Common myeloid progenitor, CD34-positive (primary cell): ENCODE measurements at regions not wholly inside any gene's neighbourhood (a gene's known extent, or its start where the extent isn't known, plus 50 kb on each side); places are given as distances from the start of the nearest gene placed in this dataset.

Experiments
- CTCF ChIA-PET: fragments of 350-600 bp; sonication (Branson Sonifier 250); formaldehyde crosslinking; loops from one replicate; lab custom pipeline; 2021; ENCODE audit warnings: antibody characterized with exemption; lab: Charles Lee
- POLR2A ChIA-PET: fragments of 350-600 bp; sonication (Branson Sonifier 250); formaldehyde crosslinking; loops from one replicate; lab custom pipeline; 2021; ENCODE audit warnings: antibody characterized with exemption; lab: Charles Lee
- DNase-seq, 3 donors: peaks; one replicate each; pipeline versions ENCODE4 v3.0.0 to v3.0.0-alpha.2; 2013
- H3K27ac ChIP-seq, 2 experiments: 1 replicate in 1 of 2; 2 replicates in 1 of 2; pipeline ENCODE4 v1.7.0; 2013; ENCODE audit warnings: inconsistent platforms in 2 of 2, low read length in 2 of 2, mild to moderate bottlenecking in 2 of 2, low read depth in 1 of 2, moderate library complexity in 1 of 2; ENCODE audit not compliant: severe bottlenecking in 2 of 2, insufficient read depth in 1 of 2, poor library complexity in 1 of 2
- H3K27me3 ChIP-seq, 5 experiments: replicated peaks in 2 of 5; 1 replicate in 3 of 5; 2 replicates in 2 of 5; pipeline versions ENCODE4 v1.6.1 to v1.7.0; 2013; ENCODE audit warnings: low read length in 4 of 5, mild to moderate bottlenecking in 2 of 5, moderate library complexity in 2 of 5, inconsistent platforms in 1 of 5; ENCODE audit not compliant: insufficient read depth in 5 of 5, control insufficient read depth in 4 of 5
- H3K36me3 ChIP-seq, 4 experiments: 1 replicate in 2 of 4; 2 replicates in 2 of 4; pipeline versions ENCODE4 v1.6.1 to v1.7.0; 2013; ENCODE audit warnings: low read length in 3 of 4, control low read depth in 1 of 4, mild to moderate bottlenecking in 1 of 4; ENCODE audit not compliant: control insufficient read depth in 4 of 4, insufficient read depth in 4 of 4
- H3K4me1 ChIP-seq, 4 experiments: 1 replicate in 3 of 4; 2 replicates in 1 of 4; pipeline versions ENCODE4 v1.6.1 to v1.7.1; 2013; ENCODE audit warnings: low read length in 3 of 4, mild to moderate bottlenecking in 3 of 4, control low read depth in 1 of 4, inconsistent platforms in 1 of 4, moderate library complexity in 1 of 4; ENCODE audit not compliant: control insufficient read depth in 4 of 4, insufficient read depth in 4 of 4; ENCODE audit errors: control extremely low read depth in 1 of 4
- H3K4me3 ChIP-seq, 7 experiments: 1 replicate in 4 of 7; 2 replicates in 3 of 7; pipeline versions ENCODE4 v1.5.1 to v1.7.0; 2013; ENCODE audit warnings: mild to moderate bottlenecking in 7 of 7, low read length in 6 of 7, moderate library complexity in 6 of 7, inconsistent platforms in 2 of 7, low read depth in 2 of 7, control low read depth in 1 of 7; ENCODE audit not compliant: insufficient read depth in 4 of 7, control insufficient read depth in 1 of 7; ENCODE audit errors: extremely low read depth in 1 of 7
- H3K9me3 ChIP-seq, 5 experiments: 1 replicate in 4 of 5; 2 replicates in 1 of 5; pipeline versions ENCODE4 v1.6.1 to v1.7.1; 2013; ENCODE audit warnings: low read length in 4 of 5, mild to moderate bottlenecking in 2 of 5, inconsistent platforms in 1 of 5, low read depth in 1 of 5, moderate library complexity in 1 of 5; ENCODE audit not compliant: control insufficient read depth in 4 of 5, insufficient read depth in 2 of 5; ENCODE audit errors: control extremely low read depth in 1 of 5
- WGBS: methylation state at CpG from one replicate; pipeline ENCODE4 v1.1.5; 2013; ENCODE audit not compliant: insufficient coverage; 5-methylcytosine and 5-hydroxymethylcytosine counted together

DNA sequence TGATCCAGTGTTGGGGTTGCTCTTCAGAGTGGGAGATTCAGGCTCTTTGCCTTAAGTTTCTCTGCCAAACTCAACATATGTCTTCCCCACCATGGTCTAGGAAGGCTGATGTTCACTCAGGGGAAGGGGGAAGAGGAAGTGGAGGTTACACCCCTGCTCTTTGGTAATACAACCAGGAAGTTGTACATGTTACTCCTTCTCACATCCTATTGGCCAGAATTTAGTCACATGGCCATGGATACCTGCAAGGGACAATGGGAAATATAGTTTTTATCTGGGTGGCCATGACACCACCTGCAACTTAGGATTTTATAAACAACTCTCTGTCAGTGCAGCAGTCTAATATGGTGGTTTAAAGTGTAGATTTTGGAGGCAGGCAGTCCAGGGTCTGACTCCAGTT is 150.9 kb downstream of the TBX5 start:
- no peak for DNase-seq
- no peak overlapping the region for H3K27ac ChIP-seq
- no peak overlapping the region for H3K4me3 ChIP-seq
- H3K9me3 ChIP-seq: peaks cover 0 to 4% (median 0%) of the 10 kb centered on the region in 5 experiments
- no peaks in the 10 kb centered on the region for H3K27me3 ChIP-seq
- H3K4me1 ChIP-seq: no peaks in the 10 kb centered on the region
- ChIA-PET POLR2A (no interaction called here), CTCF (no interaction called here)
- no peaks in the 10 kb centered on the region for H3K36me3 ChIP-seq

- H3K4me1 ChIP-seq: no peaks in the 10 kb centered on the region
- H3K36me3 ChIP-seq: no peaks in the 10 kb centered on the region
- no peak overlapping the region for H3K27ac ChIP-seq
- CTCF ChIA-PET: no interaction called here
- POLR2A ChIA-PET: no interaction called here
- 100% methylated on average over 1 of the region's 4 CpGs for WGBS
- H3K27me3 ChIP-seq: no peaks in the 10 kb centered on the region
- H3K4me3 ChIP-seq: no peak overlapping the region
- peaks cover 0 to 4% (median 0%) of the 10 kb centered on the region in 5 experiments for H3K9me3 ChIP-seq
- no peak for DNase-seq
Measured at GRCh38 chr12:114253976-114254778, 151.8 kb downstream of the TBX5 start.

GRCh38 chr12:114248527-114248926 is 157.4 kb downstream of the TBX5 start:
- Histone ChIP-seq H3K9me3 (peaks cover 0 to 2% (median 0%) of the 10 kb centered on the region in 5 experiments), H3K36me3 (no peaks in the 10 kb centered on the region), H3K4me1 (no peaks in the 10 kb centered on the region), H3K4me3 (no peak overlapping the region), H3K27ac (no peak overlapping the region), H3K27me3 (no peaks in the 10 kb centered on the region)
- DNase-seq: no peak
- CTCF ChIA-PET: no interaction called here
- 60% methylated on average over 1 of the region's 7 CpGs for WGBS
- POLR2A ChIA-PET: no interaction called here

DNA sequence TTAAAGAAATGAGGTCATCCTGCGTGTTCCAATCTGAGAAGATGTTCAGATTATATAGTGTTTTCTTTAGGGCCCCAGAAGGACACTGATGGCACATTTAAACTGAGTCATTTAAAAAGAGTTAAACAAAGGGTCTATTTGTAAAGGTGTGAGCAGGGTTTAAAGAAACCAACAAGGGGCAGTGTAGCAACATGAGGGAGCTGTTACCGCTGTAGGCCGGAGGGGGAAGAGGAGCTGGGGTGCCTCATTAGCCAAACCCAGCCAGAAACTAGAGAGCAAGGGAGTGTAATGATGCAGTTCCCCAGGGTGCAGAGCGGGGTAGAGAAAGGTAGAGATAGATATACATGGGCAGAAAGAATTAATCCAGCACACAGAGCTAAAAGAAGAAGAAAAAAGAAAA is 160.4 kb downstream of the TBX5 start:
- no peaks in the 10 kb centered on the region for H3K9me3 ChIP-seq
- peaks cover 0 to 6% (median 0%) of the 10 kb centered on the region in 5 experiments for H3K27me3 ChIP-seq
- POLR2A ChIA-PET: no interaction called here
- DNase-seq: no peak
- no peaks in the 10 kb centered on the region for H3K4me1 ChIP-seq
- H3K27ac ChIP-seq: no peak overlapping the region
- H3K36me3 ChIP-seq: no peaks in the 10 kb centered on the region
- no peak overlapping the region for H3K4me3 ChIP-seq
- CTCF ChIA-PET: no interaction called here
- 25% methylated on average over 3 of the region's 4 CpGs for WGBS

GRCh38 chr12:114241973-114242434 is 163.9 kb downstream of the TBX5 start:
- 89% methylated on average over 4 of the region's 4 CpGs for whole genome bisulfite sequencing
- Histone ChIP-seq H3K4me3 (no peak overlapping the region), H3K9me3 (no peaks in the 10 kb centered on the region), H3K27ac (no peak overlapping the region), H3K4me1 (no peaks in the 10 kb centered on the region), H3K27me3 (peaks cover 0 to 12% (median 3%) of the 10 kb centered on the region in 5 experiments), H3K36me3 (no peaks in the 10 kb centered on the region)
- ChIA-PET CTCF (no interaction called here), POLR2A (no interaction called here)
- DNase-seq: no peak

- no peak for DNase-seq
- H3K36me3 ChIP-seq: no peaks in the 10 kb centered on the region
- no peak overlapping the region for H3K27ac ChIP-seq
- H3K4me1 ChIP-seq: no peaks in the 10 kb centered on the region
- CTCF ChIA-PET: no interaction called here
- WGBS: 72% methylated on average over 10 of the region's 12 CpGs
- H3K9me3 ChIP-seq: no peaks in the 10 kb centered on the region
- H3K27me3 ChIP-seq: peaks cover 0 to 12% (median 3%) of the 10 kb centered on the region in 5 experiments
- POLR2A ChIA-PET: no interaction called here
- no peak overlapping the region for H3K4me3 ChIP-seq
Measured at GRCh38 chr12:114240288-114240687, 165.7 kb downstream of the TBX5 start.

DNA sequence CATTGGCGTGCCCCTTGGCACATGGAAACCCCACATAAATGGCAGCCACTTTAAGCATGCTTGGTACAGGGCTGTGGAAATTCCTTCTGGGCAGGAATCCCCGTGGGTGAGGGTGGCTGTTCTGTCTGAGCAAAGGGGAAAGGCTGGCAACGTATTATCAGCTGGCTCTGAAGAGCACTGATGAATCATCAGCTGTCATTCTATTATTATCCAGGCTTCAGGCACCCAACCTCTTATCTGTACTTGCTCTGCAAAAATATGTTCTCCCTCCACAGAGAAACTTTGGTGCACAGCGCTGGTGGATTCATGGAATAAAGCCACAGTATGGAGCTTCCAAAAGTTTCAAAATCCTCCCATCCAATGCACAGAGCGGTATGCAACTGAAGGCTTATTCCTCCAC is 167.1 kb downstream of the TBX5 start:
- peaks cover 0 to 12% (median 3%) of the 10 kb centered on the region in 5 experiments for H3K27me3 ChIP-seq
- no peaks in the 10 kb centered on the region for H3K9me3 ChIP-seq
- CTCF ChIA-PET: no interaction called here
- H3K4me3 ChIP-seq: no peak overlapping the region
- DNase-seq: no peak
- H3K4me1 ChIP-seq: no peaks in the 10 kb centered on the region
- POLR2A ChIA-PET: no interaction called here
- 50% methylated on average over 4 of the region's 5 CpGs for WGBS
- no peak overlapping the region for H3K27ac ChIP-seq
- no peaks in the 10 kb centered on the region for H3K36me3 ChIP-seq
